GM12878 (cell line): ENCODE measurements at regions not wholly inside any gene's neighbourhood (a gene's known extent, or its start where the extent isn't known, plus 50 kb on each side); places are given as distances from the start of the nearest gene placed in this dataset.

Experiments
- ATAC-seq: fragments of 200-7000 bp; cut with Tn5 transposase; 3 replicates; pipeline ENCODE4 v1.9.1; 2020; ENCODE audit warnings: mild to moderate bottlenecking, moderate library complexity
- BruUV-seq: library from RNA; stranded (reverse); fragments of 400-500 nt; replicated peaks from 2 replicates; lab custom pipeline; 2021; lab: Mats Ljungman, UMichigan
- CTCF ChIA-PET: fragments of 300-600 bp; sonication (Branson Sonifier 250); formaldehyde crosslinking; extraction: SDS; loops from one replicate; lab custom pipeline; 2021; ENCODE audit warnings: inconsistent platforms; lab: Yijun Ruan, JAX
- POLR2A ChIA-PET: fragments of 350-600 bp; formaldehyde crosslinking; extraction: SDS; loops from one replicate; lab custom pipeline; 2021; ENCODE audit warnings: inconsistent platforms; lab: Charles Lee
- RAD21 ChIA-PET: fragments of 300-600 bp; sonication (Branson Sonifier 250); formaldehyde crosslinking; loops from one replicate; lab custom pipeline; 2023; ENCODE audit warnings: antibody characterized with exemption; ENCODE audit not compliant: unreplicated experiment; lab: Charles Lee
- SMC1A ChIA-PET: fragments of 300-600 bp; sonication (Branson Sonifier 250); formaldehyde crosslinking; loops from one replicate; lab custom pipeline; 2023; ENCODE audit not compliant: unreplicated experiment, uncharacterized antibody; lab: Charles Lee
- DNase-seq: peaks from one replicate; pipeline ENCODE4 v3.0.0-alpha.2; 2011; ENCODE audit warnings: low read depth, low spot score
- FAIRE-seq: peaks from 3 replicates; lab custom pipeline; 2011; peaks lifted over from hg19 to GRCh38; lab: Jason Lieb, UNC
- H2AFZ ChIP-seq: 2 replicates; pipeline ENCODE4 v1.6.0; 2011; ENCODE audit warnings: low read depth, low read length, control low read depth; ENCODE audit not compliant: control insufficient read depth
- H3K27ac ChIP-seq: 2 replicates; pipeline ENCODE4 v1.5.1; 2011; ENCODE audit warnings: control low read depth; ENCODE audit not compliant: control insufficient read depth, insufficient read depth
- H3K27me3 ChIP-seq, 2 experiments: replicated peaks in 1 of 2; 2 replicates each; pipeline versions ENCODE4 v1.6.0 to v1.6.1; 2011; ENCODE audit warnings: low read length in 1 of 2; ENCODE audit not compliant: control insufficient read depth in 2 of 2, insufficient read depth in 2 of 2
- H3K36me3 ChIP-seq, 2 experiments: 2 replicates each; pipeline ENCODE4 v1.5.1; 2011; ENCODE audit warnings: low read length in 1 of 2; ENCODE audit not compliant: control insufficient read depth in 2 of 2, insufficient read depth in 2 of 2
- H3K4me1 ChIP-seq: 2 replicates; pipeline ENCODE4 v1.6.1; 2011; ENCODE audit warnings: mild to moderate bottlenecking, low read length, moderate library complexity, mixed read lengths; ENCODE audit not compliant: control insufficient read depth, insufficient read depth
- H3K4me2 ChIP-seq: 2 replicates; pipeline ENCODE4 v1.6.0; 2011; ENCODE audit warnings: control low read depth; ENCODE audit not compliant: control insufficient read depth, insufficient read depth
- H3K4me3 ChIP-seq: fragments of 200-600 bp; sonication (generic); 2 replicates; pipeline ENCODE4 v1.5.1; 2016
- H3K79me2 ChIP-seq: 2 replicates; pipeline ENCODE4 v1.6.0; 2011; ENCODE audit warnings: low read length; ENCODE audit not compliant: control insufficient read depth, insufficient read depth
- H3K9ac ChIP-seq: 2 replicates; pipeline ENCODE4 v1.8.0; 2011; ENCODE audit warnings: low read length, control low read depth, mixed read lengths; ENCODE audit not compliant: control insufficient read depth, insufficient read depth
- H3K9me3 ChIP-seq: replicated peaks from 3 replicates; pipeline ENCODE4 v1.5.1; 2011; ENCODE audit warnings: mild to moderate bottlenecking, low read length; ENCODE audit not compliant: control insufficient read depth, insufficient read depth
- H4K20me1 ChIP-seq: 2 replicates; pipeline ENCODE4 v1.6.0; 2011; ENCODE audit not compliant: control insufficient read depth, insufficient read depth
- CBFB ChIP-seq: IDR thresholded peaks from 2 replicates; pipeline ENCODE4 v1.6.1; 2016; ENCODE audit warnings: antibody characterized with exemption, low read depth
- CEBPB ChIP-seq, 2 experiments: fragments of 150-350 bp in 1 of 2; IDR thresholded peaks; 2 replicates each; pipeline ENCODE4 v1.6.1; 2012 to 2014; ENCODE audit warnings: low read depth in 2 of 2, low read length in 2 of 2, borderline replicate concordance in 1 of 2, inconsistent platforms in 1 of 2
- CEBPZ ChIP-seq: fragments of 150-350 bp; IDR thresholded peaks from 2 replicates; pipeline ENCODE4 v1.6.1; 2016; ENCODE audit warnings: low read depth, low read length
- E4F1 ChIP-seq: fragments of 450-650 bp; IDR thresholded peaks from 2 replicates; pipeline ENCODE4 v1.6.1; 2018; ENCODE audit warnings: borderline replicate concordance, mild to moderate bottlenecking; ENCODE audit not compliant: partially characterized antibody
- JUND ChIP-seq: IDR thresholded peaks from 2 replicates; pipeline ENCODE4 v1.6.1; 2012; ENCODE audit warnings: low read depth, mild to moderate bottlenecking, low read length, improper control_type of control experiment, moderate library complexity
- MAX ChIP-seq: IDR thresholded peaks from 2 replicates; pipeline ENCODE4 v1.6.1; 2012; ENCODE audit warnings: low read depth, low read length, improper control_type of control experiment
- MEF2B ChIP-seq: fragments of 450-650 bp; IDR thresholded peaks from 2 replicates; pipeline ENCODE4 v1.6.1; 2018; ENCODE audit warnings: mild to moderate bottlenecking, moderate library complexity; ENCODE audit not compliant: partially characterized antibody, poor library complexity, severe bottlenecking
- MYB ChIP-seq: fragments of 150-350 bp; IDR thresholded peaks from 2 replicates; pipeline ENCODE4 v1.6.1; 2014; ENCODE audit warnings: mild to moderate bottlenecking, low read depth, low read length, borderline replicate concordance
- NR2C1 ChIP-seq: fragments of 450-650 bp; IDR thresholded peaks from 2 replicates; pipeline ENCODE4 v1.6.1; 2017; ENCODE audit warnings: antibody characterized with exemption, mild to moderate bottlenecking, moderate library complexity
- SMAD1 ChIP-seq: fragments of 450-650 bp; IDR thresholded peaks from 2 replicates; pipeline ENCODE4 v1.6.1; 2018; ENCODE audit warnings: mild to moderate bottlenecking, low read depth; ENCODE audit not compliant: partially characterized antibody
- SP1 ChIP-seq: IDR thresholded peaks from one replicate; pipeline ENCODE4 v1.6.1; 2011; ENCODE audit warnings: low read depth, low read length
- ZBTB33 ChIP-seq: fragments of 450-650 bp; IDR thresholded peaks from 2 replicates; pipeline ENCODE4 v1.6.1; 2017; ENCODE audit warnings: mild to moderate bottlenecking
- ZBTB4 ChIP-seq: fragments of 450-650 bp; formaldehyde crosslinking; IDR thresholded peaks from 2 replicates; pipeline ENCODE4 v1.4.0; 2022; ENCODE audit warnings: mild to moderate bottlenecking, moderate library complexity
- WGBS: methylation state at CpG from one replicate; pipeline ENCODE4 v1.1.6; 2016; ENCODE audit warnings: low lambda C conversion rate; ENCODE audit not compliant: insufficient replicate concordance, insufficient coverage; ENCODE audit errors: missing lambda C conversion rate; 5-methylcytosine and 5-hydroxymethylcytosine counted together
- in situ Hi-C: fragments of 300-500 bp; cut with MboI; formaldehyde crosslinking; loops from 9 replicates; pipeline ENCODE4 v1.14.3; 2018; ENCODE audit warnings: mixed read lengths
- intact Hi-C: fragments of 100-400 bp; cut with micrococcal nuclease; formaldehyde crosslinking; loops from one replicate; pipeline ENCODE4 v1.14.2; 2022; ENCODE audit not compliant: unreplicated experiment

- ATAC-seq, result no peak
- H2AFZ ChIP-seq, result no peak overlapping the region
- TF ChIP-seq E4F1, result no peak
- no peak for TF ChIP-seq JUND
- TF ChIP-seq MEF2B, result no peak
- TF ChIP-seq MYB, result no peak
- TF ChIP-seq CBFB, result no peak
- no peak for TF ChIP-seq SP1
- TF ChIP-seq CEBPZ, result no peak
- TF ChIP-seq CEBPB (IDR thresholded peaks at IDR 0.05; ENCODE audit: borderline replicate concordance in 1 of 2, low read depth in 2 of 2, low read length in 2 of 2), result no peak
- TF ChIP-seq MAX, result no peak
- TF ChIP-seq ZBTB4 (CRISPR knock-in tag), result no peak
- TF ChIP-seq ZBTB33, result no peak
- TF ChIP-seq SMAD1, result no peak
- TF ChIP-seq NR2C1, result no peak
Observed at GRCh38 chr18:78861706-78862105, 117.9 kb upstream of the SALL3 start.

More at GRCh38 chr18:78861706-78862105, 117.9 kb upstream of the SALL3 start:
- no peaks in the 10 kb centered on the region for H3K36me3 ChIP-seq
- ChIA-PET POLR2A (no interaction called here), RAD21 (no interaction called here), SMC1A (no interaction called here), CTCF (no interaction called here)
- BruUV-seq, result no TSS peak
- intact Hi-C loops, result no loop called here
- no peaks in the 10 kb centered on the region for H3K27me3 ChIP-seq
- H4K20me1 ChIP-seq, result no peaks in the 10 kb centered on the region
- no peak overlapping the region for H3K4me3 ChIP-seq
- in situ Hi-C loops, result no loop called here
- H3K4me2 ChIP-seq, result no peak overlapping the region
- no peak for FAIRE-seq
- H3K27ac ChIP-seq, result no peak overlapping the region
- WGBS, result 14% methylated on average over 7 of the region's 7 CpGs
- no peaks in the 10 kb centered on the region for H3K79me2 ChIP-seq
- H3K4me1 ChIP-seq, result no peaks in the 10 kb centered on the region
- no peaks in the 10 kb centered on the region; the same call in 2 of the 3 replicates for H3K9me3 ChIP-seq
- no peak overlapping the region for H3K9ac ChIP-seq
- no peak for DNase-seq
